Activated T-cell treated with anti-CD3 and anti-CD28 coated beads for 48 hours (primary cell): ENCODE measurements at regions not wholly inside any gene's neighbourhood (a gene's known extent, or its start where the extent isn't known, plus 50 kb on each side); places are given as distances from the start of the nearest gene placed in this dataset.

ENCODE experiments used
- DNase-seq: peaks from one replicate; pipeline ENCODE4 v3.0.0-alpha.2; 2020; ENCODE audit warnings: low read depth

GRCh38 chr1:116232989-116233514 lies 121.9 kb downstream of the MAB21L3 start:
- DNase-seq: no peak

GRCh38 chr1:116234429-116234828 lies 123.2 kb downstream of the MAB21L3 start:
- no peak for DNase-seq

- DNase-seq: no peak
Observed at GRCh38 chr1:116239916-116240315, 128.7 kb downstream of the MAB21L3 start.

GRCh38 chr1:116242741-116243140 lies 130.3 kb upstream of the ATP1A1 start:
- no peak for DNase-seq

DNA sequence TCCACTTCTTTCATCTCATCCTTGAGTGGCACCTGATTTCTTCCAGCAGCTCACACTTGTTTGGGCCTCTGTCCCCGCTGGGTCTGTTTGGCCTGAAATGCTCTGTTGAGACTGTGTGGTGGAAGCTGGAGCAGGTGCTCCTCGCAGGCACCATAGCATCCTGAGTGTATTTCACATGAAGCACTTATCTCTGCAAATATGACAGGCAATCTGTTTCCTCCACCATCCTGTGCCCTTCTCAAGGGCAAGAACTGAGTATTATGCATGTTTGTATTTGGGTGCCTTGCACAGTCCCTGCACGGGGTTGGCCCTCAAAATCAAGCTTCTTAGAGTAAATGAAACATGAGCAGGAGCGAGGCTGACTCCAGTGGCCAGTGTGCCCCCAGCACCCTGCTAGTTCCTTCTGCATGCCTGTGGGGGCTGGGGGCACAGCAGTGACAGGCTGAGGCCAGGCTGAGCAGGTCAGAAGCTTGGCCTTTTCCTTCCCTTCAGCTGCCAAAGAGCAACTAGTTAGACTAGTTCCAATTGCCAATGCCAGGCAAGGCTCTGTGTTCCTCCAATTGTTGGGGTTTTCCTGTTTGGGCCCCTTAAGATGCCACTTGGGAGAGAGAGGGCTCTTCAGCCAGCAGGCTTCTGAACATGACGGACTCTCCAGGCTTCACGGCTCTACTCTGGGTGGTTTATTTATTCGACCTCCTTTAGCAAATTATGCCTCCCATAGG lies 129.6 kb upstream of the ATP1A1 start:
- no peak for DNase-seq

- DNase-seq: no peak
Observed at GRCh38 chr1:116246174-116246573, 126.9 kb upstream of the ATP1A1 start.

DNA sequence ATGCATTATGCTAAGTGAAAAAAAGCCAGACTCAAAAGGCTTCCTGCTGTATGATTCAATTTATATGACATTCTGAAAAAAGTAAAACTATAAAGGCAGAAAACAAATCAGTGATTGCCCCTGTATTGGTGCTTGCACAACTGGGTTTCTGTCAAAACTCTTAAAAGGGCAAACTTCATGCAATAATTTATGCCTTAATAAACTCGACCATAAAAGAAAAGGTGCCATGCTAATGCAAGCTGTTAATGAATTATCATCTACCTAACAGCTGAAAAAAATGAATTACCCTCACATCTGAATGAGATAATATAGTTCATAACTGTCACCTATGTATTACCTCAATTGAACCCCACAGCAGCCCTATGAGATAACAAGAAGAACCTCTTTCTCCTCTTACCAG lies 120.8 kb upstream of the ATP1A1 start:
- no peak for DNase-seq

DNA sequence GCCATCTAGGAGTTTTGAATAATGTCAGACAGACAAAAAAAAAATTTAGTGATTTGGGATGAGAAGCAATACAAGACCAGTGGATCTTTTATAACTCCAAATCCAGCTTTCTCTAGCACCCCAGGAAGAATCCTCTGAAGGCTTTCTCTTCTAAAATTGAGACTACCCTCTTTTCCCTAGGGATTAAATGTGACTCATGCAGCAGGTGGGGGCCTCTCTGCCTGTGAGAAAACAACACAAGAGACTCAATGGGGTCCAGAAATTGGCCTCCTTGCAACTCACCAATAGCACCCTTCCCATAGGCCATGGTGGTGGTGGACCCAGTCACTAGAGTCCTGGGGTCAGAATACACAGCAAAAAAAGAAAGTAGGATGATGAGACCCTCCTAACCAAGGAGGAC lies 120.3 kb upstream of the ATP1A1 start:
- no peak for DNase-seq

DNA sequence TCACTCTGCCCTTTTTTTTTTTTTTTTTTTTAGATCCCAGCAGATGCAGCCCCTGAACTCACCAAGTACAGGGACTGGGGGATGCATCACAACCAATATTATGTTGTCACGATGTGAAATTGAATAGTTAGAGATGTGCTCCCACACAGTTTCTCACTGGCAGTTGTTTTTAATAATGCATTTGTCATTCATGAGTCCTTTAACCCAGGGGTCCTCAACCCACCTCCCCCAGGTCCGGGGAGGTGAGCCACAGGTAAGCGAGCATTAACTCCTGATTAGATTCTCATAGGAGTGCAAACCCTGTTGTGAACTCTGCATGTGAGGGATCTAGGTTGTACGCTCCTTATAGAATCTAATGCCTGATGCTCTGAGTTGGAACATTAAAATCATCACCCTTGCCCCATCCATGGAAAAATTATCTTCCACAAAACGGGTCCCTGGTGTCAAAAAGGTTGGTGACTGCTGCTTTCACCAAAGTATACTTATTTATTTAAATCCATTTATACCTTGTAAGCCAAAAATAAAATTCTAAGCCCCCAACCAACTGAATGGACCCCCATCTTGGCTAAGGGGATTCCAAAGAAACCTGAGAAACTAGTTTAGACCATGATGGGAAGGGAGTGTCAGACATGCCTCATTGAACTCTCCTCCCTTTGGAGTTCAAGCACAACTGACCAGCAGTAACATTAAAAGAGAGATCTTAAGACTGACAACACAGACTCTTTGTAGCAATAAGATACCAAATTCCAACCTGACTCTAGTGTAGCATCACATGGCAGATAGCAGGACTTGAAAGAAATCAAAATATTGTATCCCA lies 119.3 kb upstream of the ATP1A1 start:
- DNase-seq: no peak

DNA sequence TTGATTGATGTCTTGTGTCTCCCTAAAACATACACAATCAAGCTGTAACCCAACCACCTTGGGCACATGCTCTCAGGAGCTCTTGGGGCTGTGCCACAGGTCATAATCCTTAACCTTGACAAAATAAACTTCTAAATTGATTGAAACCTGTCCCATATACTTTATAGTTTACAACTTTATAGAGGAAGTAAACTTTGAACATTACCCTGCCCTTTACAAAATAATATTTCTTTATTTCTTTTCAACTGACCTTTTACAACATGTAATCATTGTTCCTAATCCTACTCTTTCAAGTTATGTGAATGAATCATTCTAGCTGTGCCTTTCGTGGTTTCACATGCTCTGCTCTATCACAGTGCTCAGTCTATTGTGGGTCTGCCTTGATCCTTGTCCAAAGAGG lies 118.3 kb upstream of the ATP1A1 start:
- no peak for DNase-seq

- no peak for DNase-seq
Observed at GRCh38 chr1:116255486-116256285, 117.4 kb upstream of the ATP1A1 start.

- DNase-seq: no peak
Observed at GRCh38 chr1:116256286-116256649, 116.8 kb upstream of the ATP1A1 start.

DNA sequence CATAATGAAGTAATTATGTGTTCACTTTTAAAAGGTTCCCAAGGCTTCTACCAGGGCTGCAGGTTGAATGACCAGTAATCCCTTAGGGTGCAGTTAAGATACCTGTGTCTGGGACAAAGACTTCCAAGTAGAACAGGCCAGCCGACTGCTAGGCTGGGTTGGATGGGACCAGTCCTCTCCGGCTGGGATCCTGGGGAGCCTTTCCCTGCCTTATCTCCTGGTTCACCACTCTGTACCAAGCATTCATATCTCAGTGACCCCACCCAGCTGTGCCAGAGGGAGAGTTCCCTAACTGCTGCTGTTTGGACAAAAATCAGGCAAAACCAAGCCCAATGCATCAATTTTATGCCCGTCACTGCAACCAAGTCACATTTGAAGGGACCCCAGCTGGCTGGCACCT lies 116.2 kb upstream of the ATP1A1 start:
- no peak for DNase-seq

DNA sequence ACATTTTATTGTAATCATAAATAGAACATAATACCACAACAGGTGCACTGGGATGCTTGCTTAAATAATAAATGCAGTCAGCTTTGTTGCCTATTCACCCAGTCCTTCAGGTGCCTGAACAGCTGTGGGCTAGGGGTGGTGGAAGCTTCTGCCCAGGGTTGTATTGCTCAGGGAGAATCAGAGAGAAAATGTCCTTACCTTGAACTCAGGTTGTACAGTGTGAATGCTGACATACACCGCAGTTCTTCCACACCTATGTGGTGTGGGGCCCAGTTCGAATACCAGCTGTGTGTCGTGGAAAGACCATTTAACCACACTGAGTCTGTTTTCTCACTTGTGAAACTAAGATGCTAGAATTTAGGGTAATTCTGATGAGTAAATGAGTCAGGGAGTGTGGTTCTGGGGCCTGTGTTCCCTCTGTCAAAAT lies 115.7 kb upstream of the ATP1A1 start:
- DNase-seq: peak; percentile 45

- DNase-seq: no peak
Observed at GRCh38 chr1:116257836-116258235, 115.2 kb upstream of the ATP1A1 start.

DNA sequence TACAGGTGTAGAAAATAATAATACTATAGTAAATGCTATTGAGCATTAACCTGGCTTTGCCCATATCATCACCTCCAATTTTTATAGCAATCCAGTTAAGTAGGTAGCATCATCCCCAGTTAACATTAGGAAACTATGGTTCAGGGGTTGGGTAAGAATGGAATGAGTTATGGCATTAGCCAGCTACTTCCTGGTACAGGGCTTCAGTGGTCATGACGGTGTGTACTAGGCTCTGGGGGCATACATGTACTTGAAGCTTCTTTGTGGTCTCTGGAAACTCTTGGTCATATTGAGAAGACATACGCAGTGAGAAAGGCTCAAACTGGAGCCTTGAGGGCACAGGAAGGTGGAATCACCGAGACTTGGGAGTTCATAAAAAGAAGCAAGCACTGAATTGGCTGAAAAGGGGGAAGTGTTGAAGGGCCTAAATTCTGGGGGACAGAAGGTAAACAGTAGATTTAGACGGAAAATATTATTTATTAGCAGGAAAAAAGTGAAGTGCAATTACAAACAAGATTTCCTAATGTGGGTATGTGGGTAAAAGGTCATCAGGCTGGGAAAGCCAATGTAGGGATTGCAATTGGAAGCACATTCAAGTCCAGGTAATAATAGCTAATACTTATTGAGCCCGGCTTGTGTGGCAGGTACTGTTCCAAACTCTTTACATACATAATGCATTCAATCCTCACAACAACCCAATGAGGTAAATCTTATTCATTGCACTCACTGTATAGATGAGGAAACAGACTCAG lies 114.2 kb upstream of the ATP1A1 start:
- DNase-seq: no peak

- no peak for DNase-seq
Observed at GRCh38 chr1:116259663-116260062, 113.4 kb upstream of the ATP1A1 start.

DNA sequence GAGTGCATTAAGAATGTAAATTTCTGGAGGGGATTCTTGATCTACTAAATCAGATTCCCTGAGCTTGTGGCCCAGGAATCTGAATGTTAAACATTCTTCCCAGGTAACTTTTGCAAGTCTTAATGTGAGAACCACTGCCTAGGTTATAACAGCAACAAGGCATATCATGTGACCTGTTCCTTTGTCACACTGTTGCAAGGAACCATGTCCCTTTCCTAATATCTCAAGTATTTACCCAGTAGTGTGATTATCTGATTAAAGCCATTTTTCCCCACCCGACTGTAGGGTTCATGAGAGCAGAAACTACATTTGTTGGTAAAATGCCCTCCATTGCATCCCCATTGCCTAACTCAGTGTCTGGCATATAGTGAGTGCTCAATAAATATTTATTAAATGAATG lies 112.9 kb upstream of the ATP1A1 start:
- no peak for DNase-seq

- DNase-seq: no peak
Observed at GRCh38 chr1:116260621-116261020, 112.4 kb upstream of the ATP1A1 start.

DNA sequence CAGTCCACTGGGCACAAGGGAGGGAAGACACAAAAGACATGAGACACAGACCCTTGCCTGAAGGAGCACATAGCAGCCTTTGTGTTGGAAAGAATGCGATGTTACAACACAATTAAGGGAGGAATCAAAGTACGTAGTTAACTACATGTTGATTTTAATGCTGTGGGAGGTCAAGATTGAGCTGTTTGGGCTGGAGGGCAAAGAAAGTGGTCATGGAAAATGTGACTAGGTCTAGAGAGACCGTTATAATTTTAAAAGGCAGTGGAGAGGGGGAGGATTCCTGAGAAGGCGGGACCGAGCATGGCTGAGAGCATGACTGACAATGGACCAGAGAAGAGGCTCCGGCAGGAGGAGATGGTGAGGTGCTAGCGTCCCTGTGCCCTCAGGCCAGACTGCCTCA lies 111.8 kb upstream of the ATP1A1 start:
- DNase-seq: no peak

DNA sequence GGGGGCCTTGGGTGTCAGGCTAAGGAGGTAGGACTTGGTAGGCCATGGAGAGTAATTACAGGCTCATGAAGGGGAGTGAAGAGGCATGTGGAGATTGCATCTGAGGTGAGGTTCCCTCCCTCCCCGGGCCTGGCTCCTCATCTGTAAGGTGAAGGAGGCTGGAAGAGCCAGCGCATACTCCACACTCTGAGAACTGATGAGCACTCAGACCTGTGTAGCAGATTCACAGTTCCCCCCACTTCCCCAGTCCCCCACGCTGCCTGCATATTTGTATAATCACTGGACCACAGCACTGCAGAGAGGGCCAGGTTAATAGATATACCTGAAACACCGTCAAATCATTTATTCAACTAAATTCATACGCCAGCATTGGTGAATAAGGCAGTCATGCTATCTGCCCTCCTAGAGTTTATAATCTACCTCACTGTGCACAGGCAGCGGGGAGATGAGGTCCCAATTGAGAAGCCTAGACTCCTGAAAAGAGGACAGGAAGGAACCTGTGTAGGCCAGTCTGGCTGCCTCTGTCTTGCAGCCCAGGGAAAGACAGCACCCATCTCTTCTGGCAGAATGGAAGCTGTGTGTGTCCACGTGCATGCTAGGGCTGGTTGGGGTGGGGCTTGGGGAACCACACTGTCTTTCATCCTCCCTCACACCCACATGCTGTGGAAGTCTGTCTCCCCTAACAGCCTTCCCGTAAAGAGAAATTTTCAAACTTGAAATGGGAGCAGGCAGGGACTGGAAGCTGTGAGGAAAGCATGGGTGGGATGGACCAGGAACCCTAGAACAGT lies 110.6 kb upstream of the ATP1A1 start:
- DNase-seq: no peak
